Mucosa of gallbladder (tissue), 1 donor: ENCODE measurements at regions not wholly inside any gene's neighbourhood (a gene's known extent, or its start where the extent isn't known, plus 50 kb on each side); places are given as distances from the start of the nearest gene placed in this dataset.
"Not testable (repeated sequence)": the region's sequence is repeated elsewhere in the genome, so short reads cannot be mapped to it uniquely, and the experiment has no call there.

Experiments used
- DNase-seq: peaks from one replicate; pipeline ENCODE4 v3.0.0-alpha.2; 2020; ENCODE audit warnings: low spot score
- donor health status: DM: no; HTN: no; CAD: no.

GRCh38 chr7:63587151-63587853 lies 411.3 kb upstream of the ZNF722 start:
- DNase-seq: not testable (repeated sequence)

GRCh38 chr7:63591249-63591648 lies 407.4 kb upstream of the ZNF722 start:
- not testable (repeated sequence) for DNase-seq

- not testable (repeated sequence) for DNase-seq
Measured at GRCh38 chr7:63603812-63604211, 394.8 kb upstream of the ZNF722 start.

GRCh38 chr7:63604853-63605252 lies 393.8 kb upstream of the ZNF722 start:
- not testable (repeated sequence) for DNase-seq

GRCh38 chr7:63617595-63617994 lies 381.1 kb upstream of the ZNF722 start:
- not testable (repeated sequence) for DNase-seq

- DNase-seq: not testable (repeated sequence)
Measured at GRCh38 chr7:63620169-63620735, 378.4 kb upstream of the ZNF722 start.

GRCh38 chr7:63627590-63628485 lies 370.8 kb upstream of the ZNF722 start:
- DNase-seq: not testable (repeated sequence)

- not testable (repeated sequence) for DNase-seq
Measured at GRCh38 chr7:63629024-63629423, 369.6 kb upstream of the ZNF722 start.

GRCh38 chr7:63636585-63636984 lies 362.1 kb upstream of the ZNF722 start:
- DNase-seq: not testable (repeated sequence)

GRCh38 chr7:63665553-63665952 lies 333.1 kb upstream of the ZNF722 start:
- not testable (repeated sequence) for DNase-seq

- DNase-seq: not testable (repeated sequence)
Measured at GRCh38 chr7:63691408-63691807, 307.2 kb upstream of the ZNF722 start.

- DNase-seq: not testable (repeated sequence)
Measured at GRCh38 chr7:63694296-63694695, 304.4 kb upstream of the ZNF722 start.
